ENCODE measurements at regions not wholly inside any gene's neighbourhood (a gene's known extent, or its start where the extent isn't known, plus 50 kb on each side); places are given as distances from the start of the nearest gene placed in this dataset.

GRCh38 chr4:153039542-153040185, 103.5 kb downstream of the FHDC1 start:
- Histone ChIP-seq H2AFZ (no peak overlapping the region), H3K27me3 (ENCODE audit: insufficient read depth, low read depth) (no peaks in the 10 kb centered on the region), H3K27ac (no peak overlapping the region), H3K36me3 (ENCODE audit: low read depth) (no peaks in the 10 kb centered on the region), H3K9me3 (ENCODE audit: insufficient read depth, low read depth) (no peaks in the 10 kb centered on the region), H3K4me1 (replicated peaks; ENCODE audit: insufficient read depth) (peaks cover 8% of the 10 kb centered on the region), H4K20me1 (ENCODE audit: insufficient read depth) (no peaks in the 10 kb centered on the region), H3K4me2 (no peak overlapping the region), H3K79me2 (ENCODE audit: low read depth) (no peaks in the 10 kb centered on the region), H3K4me3 (no peak overlapping the region), H3K9me2 (ENCODE audit: insufficient read depth) (no peaks in the 10 kb centered on the region), H3F3A (ENCODE audit: insufficient read depth, low read depth) (no peaks in the 10 kb centered on the region)
- intact Hi-C loops (cut with micrococcal nuclease; ENCODE audit: unreplicated experiment), result no loop called here
- CTCF ChIA-PET, result no interaction called here
- DNase-seq, result no peak
- BruUV-seq (replicated peaks), result no TSS peak
- POLR2A ChIA-PET (ENCODE audit: unreplicated experiment), result no interaction called here
- TF ChIP-seq CTCF (conservative IDR thresholded peaks at IDR 0.05) (no peak), EZH2 (IDR thresholded peaks at IDR 0.05; ENCODE audit: low read depth) (no peak)

- ChIA-PET POLR2A (ENCODE audit: unreplicated experiment) (no interaction called here), CTCF (no interaction called here)
- H3K36me3 ChIP-seq (ENCODE audit: low read depth), result no peaks in the 10 kb centered on the region
- H3K9me2 ChIP-seq (ENCODE audit: insufficient read depth), result no peaks in the 10 kb centered on the region
- H3K4me2 ChIP-seq, result no peak overlapping the region
- TF ChIP-seq CTCF (conservative IDR thresholded peaks at IDR 0.05) (no peak), EZH2 (IDR thresholded peaks at IDR 0.05; ENCODE audit: low read depth) (no peak)
- no peaks in the 10 kb centered on the region for H3F3A ChIP-seq (ENCODE audit: insufficient read depth, low read depth)
- H4K20me1 ChIP-seq (ENCODE audit: insufficient read depth), result no peaks in the 10 kb centered on the region
- no peak overlapping the region for H3K27ac ChIP-seq
- H3K79me2 ChIP-seq (ENCODE audit: low read depth), result no peaks in the 10 kb centered on the region
- intact Hi-C loops (cut with micrococcal nuclease; ENCODE audit: unreplicated experiment), result no loop called here
- BruUV-seq (replicated peaks), result no TSS peak
- no peak overlapping the region for H3K4me3 ChIP-seq
- H3K27me3 ChIP-seq (ENCODE audit: insufficient read depth, low read depth), result no peaks in the 10 kb centered on the region
- no peak overlapping the region for H2AFZ ChIP-seq
- DNase-seq, result no peak
- H3K4me1 ChIP-seq (replicated peaks; ENCODE audit: insufficient read depth), result peaks cover 8% of the 10 kb centered on the region
- no peaks in the 10 kb centered on the region for H3K9me3 ChIP-seq (ENCODE audit: insufficient read depth, low read depth)
Measured at GRCh38 chr4:153040677-153041076, 104.6 kb downstream of the FHDC1 start.

GRCh38 chr4:153044036-153044435, 107.9 kb downstream of the FHDC1 start:
- no peaks in the 10 kb centered on the region for H3K36me3 ChIP-seq (ENCODE audit: low read depth)
- H4K20me1 ChIP-seq (ENCODE audit: insufficient read depth), result no peaks in the 10 kb centered on the region
- H3K4me3 ChIP-seq, result no peak overlapping the region
- intact Hi-C loops (cut with micrococcal nuclease; ENCODE audit: unreplicated experiment), result no loop called here
- no peaks in the 10 kb centered on the region for H3K4me1 ChIP-seq (replicated peaks; ENCODE audit: insufficient read depth)
- BruUV-seq (replicated peaks), result no TSS peak
- POLR2A ChIA-PET (ENCODE audit: unreplicated experiment), result no interaction called here
- no peak for DNase-seq
- no peaks in the 10 kb centered on the region for H3K9me2 ChIP-seq (ENCODE audit: insufficient read depth)
- no peaks in the 10 kb centered on the region for H3K9me3 ChIP-seq (ENCODE audit: insufficient read depth, low read depth)
- TF ChIP-seq CTCF (conservative IDR thresholded peaks at IDR 0.05) (no peak), EZH2 (IDR thresholded peaks at IDR 0.05; ENCODE audit: low read depth) (no peak)
- H3K27me3 ChIP-seq (ENCODE audit: insufficient read depth, low read depth), result no peaks in the 10 kb centered on the region
- CTCF ChIA-PET, result no interaction called here
- H3K27ac ChIP-seq, result no peak overlapping the region
- H2AFZ ChIP-seq, result no peak overlapping the region
- no peak overlapping the region for H3K4me2 ChIP-seq
- no peaks in the 10 kb centered on the region for H3F3A ChIP-seq (ENCODE audit: insufficient read depth, low read depth)
- no peaks in the 10 kb centered on the region for H3K79me2 ChIP-seq (ENCODE audit: low read depth)

Measured in PC-9 (cell line).